Stomach smooth muscle (tissue), 2 donors: ENCODE measurements at regions not wholly inside any gene's neighbourhood (a gene's known extent, or its start where the extent isn't known, plus 50 kb on each side); places are given as distances from the start of the nearest gene placed in this dataset.

Source experiments
- H3K27ac ChIP-seq: one replicate; pipeline ENCODE4 v1.7.0; 2013; ENCODE audit warnings: mild to moderate bottlenecking, low read length, inconsistent platforms
- H3K27me3 ChIP-seq, 2 donors: one replicate each; pipeline ENCODE4 v1.7.0; 2013; ENCODE audit warnings: low read length in 2 of 2; ENCODE audit not compliant: insufficient read depth in 2 of 2, control insufficient read depth in 1 of 2
- H3K36me3 ChIP-seq, 2 donors: one replicate each; pipeline ENCODE4 v1.7.0; 2013; ENCODE audit warnings: low read length in 2 of 2; ENCODE audit not compliant: control insufficient read depth in 2 of 2, insufficient read depth in 2 of 2
- H3K4me1 ChIP-seq: one replicate; pipeline ENCODE4 v1.7.0; 2013; ENCODE audit warnings: low read length; ENCODE audit not compliant: control insufficient read depth, insufficient read depth
- H3K4me3 ChIP-seq, 2 donors: one replicate each; pipeline ENCODE4 v1.7.0; 2013; ENCODE audit warnings: low read length in 2 of 2
- H3K9ac ChIP-seq, 2 donors: one replicate each; pipeline ENCODE4 v1.7.0; 2013; ENCODE audit warnings: low read length in 2 of 2, mild to moderate bottlenecking in 1 of 2
- H3K9me3 ChIP-seq, 2 donors: one replicate each; pipeline ENCODE4 v1.7.0; 2013; ENCODE audit warnings: low read length in 2 of 2; ENCODE audit not compliant: control insufficient read depth in 2 of 2
- donor health status: healthy.
- donor health status: Pancreatic carcinoma.

DNA sequence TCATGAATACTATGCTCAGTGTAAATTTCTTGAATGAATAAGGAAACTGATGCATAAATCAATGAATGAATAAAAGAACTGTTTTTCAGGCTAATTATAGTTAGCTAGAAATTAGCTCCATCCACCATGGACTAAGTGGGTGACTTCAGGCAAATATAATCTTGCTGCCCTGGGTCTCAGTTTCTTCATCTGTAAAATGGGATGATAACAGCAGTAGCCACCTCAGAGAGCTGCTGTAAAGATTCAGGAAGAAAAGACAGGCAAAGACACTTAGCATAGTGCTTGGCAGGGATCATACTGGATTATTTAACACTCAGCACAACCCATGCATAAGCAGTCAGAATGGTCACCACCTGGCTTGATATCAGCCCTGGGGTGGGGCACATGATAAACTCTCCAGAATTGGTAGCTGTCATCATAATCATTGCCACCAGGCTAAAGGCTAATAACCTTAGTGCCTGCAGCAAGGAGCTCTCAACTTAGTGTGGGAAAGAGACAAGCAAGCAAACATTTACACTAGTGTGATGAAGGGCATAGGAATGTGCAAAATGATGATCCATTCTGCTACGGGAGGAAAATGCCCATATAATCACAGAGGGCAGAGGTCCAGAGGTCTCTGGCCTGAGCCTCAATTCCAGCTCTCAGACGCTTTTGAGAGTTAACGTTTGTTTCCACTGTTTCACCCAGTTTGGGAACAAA is 234.7 kb upstream of the TBX3 start:
- Histone ChIP-seq H3K27me3 (peaks cover 0 to 2% of the 10 kb centered on the region in 2 donors), H3K9ac (no peak overlapping the region), H3K27ac (no peak overlapping the region), H3K4me3 (no peak overlapping the region), H3K36me3 (no peaks in the 10 kb centered on the region), H3K4me1 (no peaks in the 10 kb centered on the region), H3K9me3 (peaks cover 0 to 7% of the 10 kb centered on the region in 2 donors)

DNA sequence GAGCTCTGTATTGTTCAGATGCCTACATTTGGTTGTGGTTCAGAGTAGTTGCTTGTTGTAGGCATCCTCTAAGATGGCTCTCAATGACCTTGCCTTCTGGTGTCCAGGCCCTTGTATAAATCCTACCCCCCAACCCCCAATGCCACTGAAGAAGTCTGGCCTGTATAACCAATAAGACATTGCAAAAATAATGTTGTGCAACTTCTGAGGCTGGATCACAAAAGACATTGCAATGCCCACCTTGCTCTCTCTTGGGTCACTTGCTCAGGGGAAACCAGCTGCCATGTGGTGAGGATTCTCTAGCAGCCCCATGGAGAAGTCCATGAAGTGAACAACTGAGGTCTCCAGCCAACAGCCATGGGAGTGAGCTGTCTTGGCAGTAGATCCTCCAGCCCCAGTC is 234.0 kb upstream of the TBX3 start:
- Histone ChIP-seq H3K36me3 (no peaks in the 10 kb centered on the region), H3K9ac (no peak overlapping the region), H3K4me1 (no peaks in the 10 kb centered on the region), H3K27ac (no peak overlapping the region), H3K9me3 (peaks cover 0 to 7% of the 10 kb centered on the region in 2 donors), H3K4me3 (no peak overlapping the region), H3K27me3 (peaks cover 0 to 2% of the 10 kb centered on the region in 2 donors)

DNA sequence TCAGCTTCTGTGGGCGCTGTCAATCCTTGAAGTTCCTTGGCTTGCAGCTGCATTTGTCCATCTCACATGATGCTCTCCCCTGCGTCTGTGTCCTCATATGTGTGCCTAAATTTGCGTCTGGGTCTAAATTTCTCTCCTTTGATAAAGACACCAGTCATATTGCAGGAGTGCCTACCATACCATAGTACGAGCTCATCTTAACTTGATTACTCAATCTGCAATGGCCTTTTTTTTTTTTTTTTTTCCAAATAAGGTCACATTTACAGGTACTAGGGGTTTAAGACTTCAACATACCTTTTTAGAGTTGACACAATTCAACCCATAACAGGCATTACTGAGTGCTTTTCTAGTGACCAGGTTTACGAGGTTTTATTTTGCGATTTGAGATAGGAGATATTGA is 233.3 kb upstream of the TBX3 start:
- Histone ChIP-seq H3K4me1 (no peaks in the 10 kb centered on the region), H3K27me3 (peaks cover 0 to 2% of the 10 kb centered on the region in 2 donors), H3K9me3 (peaks cover 0 to 7% of the 10 kb centered on the region in 2 donors), H3K27ac (no peak overlapping the region), H3K9ac (no peak overlapping the region), H3K4me3 (no peak overlapping the region), H3K36me3 (no peaks in the 10 kb centered on the region)

DNA sequence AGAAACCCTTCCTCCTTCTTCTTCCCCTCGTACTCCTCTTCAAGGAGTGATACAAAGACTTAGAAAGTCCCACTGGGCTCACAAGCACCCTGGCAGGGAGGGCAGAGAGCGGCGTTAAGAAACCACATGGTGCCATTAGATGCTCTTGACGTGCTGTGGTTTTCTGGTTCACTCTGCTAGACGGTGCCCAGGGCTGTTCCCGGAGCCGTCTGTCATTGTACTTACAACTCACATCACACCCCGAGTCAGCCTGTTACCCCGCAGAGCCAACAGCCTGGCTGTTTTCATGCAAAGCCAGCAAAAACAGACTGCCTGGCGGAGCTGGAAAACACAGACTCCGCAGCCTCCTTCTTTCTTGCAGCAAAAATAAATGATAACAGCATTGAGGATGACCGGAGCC is 232.6 kb upstream of the TBX3 start:
- no peak overlapping the region for H3K9ac ChIP-seq
- H3K36me3 ChIP-seq, result no peaks in the 10 kb centered on the region
- peaks cover 0 to 2% of the 10 kb centered on the region in 2 donors for H3K27me3 ChIP-seq
- H3K4me3 ChIP-seq, result no peak overlapping the region
- H3K9me3 ChIP-seq, result peaks cover 0 to 7% of the 10 kb centered on the region in 2 donors
- no peaks in the 10 kb centered on the region for H3K4me1 ChIP-seq
- H3K27ac ChIP-seq, result no peak overlapping the region

DNA sequence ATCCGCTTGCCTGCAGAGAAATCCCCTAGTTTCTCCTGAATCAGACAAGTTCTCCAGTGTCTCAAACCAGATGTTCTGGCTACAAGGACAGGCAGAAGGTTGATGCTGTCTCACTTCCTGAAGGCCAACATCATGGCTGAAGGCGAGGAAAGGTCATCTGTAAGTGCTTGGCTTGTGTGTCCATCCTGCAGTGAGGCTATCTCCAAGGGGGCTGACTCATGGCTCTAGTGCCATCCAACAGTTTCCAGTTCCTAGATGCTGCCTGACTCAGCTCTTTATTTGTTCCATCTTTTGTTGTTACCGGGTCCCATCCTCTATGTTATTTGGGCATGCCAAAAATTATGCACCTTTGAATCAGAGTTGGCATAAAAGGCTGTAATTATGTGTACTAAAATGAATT is 232.1 kb upstream of the TBX3 start:
- H3K27ac ChIP-seq, result no peak overlapping the region
- peaks cover 0 to 7% of the 10 kb centered on the region in 2 donors for H3K9me3 ChIP-seq
- H3K9ac ChIP-seq, result no peak overlapping the region
- H3K27me3 ChIP-seq, result peaks cover 0 to 2% of the 10 kb centered on the region in 2 donors
- H3K4me1 ChIP-seq, result no peaks in the 10 kb centered on the region
- H3K36me3 ChIP-seq, result no peaks in the 10 kb centered on the region
- H3K4me3 ChIP-seq, result no peak overlapping the region

DNA sequence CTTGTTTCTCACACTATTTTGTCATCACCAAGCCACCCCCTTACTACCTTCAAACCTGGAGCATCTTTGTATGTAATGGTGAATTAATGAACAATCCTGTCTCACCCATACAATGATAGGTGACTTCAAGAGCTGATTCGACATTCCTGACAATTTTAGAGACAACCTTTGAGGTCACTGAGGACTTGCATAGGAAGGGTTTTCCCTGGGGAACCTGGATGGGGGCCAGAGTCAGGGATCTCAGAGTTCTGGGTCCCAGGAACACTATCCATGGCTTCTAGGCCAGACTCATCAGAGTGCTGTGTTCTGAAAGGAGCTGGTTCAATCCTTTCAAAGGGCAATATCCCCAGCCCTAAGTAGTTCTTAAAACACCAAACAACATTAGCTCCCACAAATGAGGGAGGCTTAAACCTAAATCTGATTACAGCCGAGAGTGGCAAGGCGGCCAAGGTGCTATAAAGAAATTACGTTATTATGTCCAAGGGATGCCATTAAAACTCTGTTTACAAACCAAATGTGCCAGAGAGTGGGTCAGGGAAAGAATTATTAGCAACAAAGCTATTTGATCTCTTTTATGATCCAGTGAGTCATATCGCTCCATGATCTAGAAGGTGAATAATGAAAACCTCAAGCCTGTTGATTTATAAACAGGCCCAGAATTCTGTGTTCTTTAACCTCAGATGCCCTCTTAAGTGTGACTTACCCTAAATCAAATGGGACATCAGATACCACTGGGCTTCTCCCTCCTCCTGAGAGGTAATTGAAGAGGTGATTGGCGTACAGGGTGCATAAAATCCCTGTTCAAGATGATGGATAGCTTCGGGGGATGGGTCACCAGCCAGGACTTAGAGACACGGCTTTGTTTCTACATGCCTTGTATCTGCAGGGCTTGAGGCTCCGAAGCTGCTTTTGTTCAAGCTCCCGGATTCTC is 230.2 kb upstream of the TBX3 start:
- H3K9ac ChIP-seq, result no peak overlapping the region
- no peaks in the 10 kb centered on the region for H3K36me3 ChIP-seq
- H3K4me1 ChIP-seq, result no peaks in the 10 kb centered on the region
- H3K27ac ChIP-seq, result no peak overlapping the region
- peaks cover 0 to 7% of the 10 kb centered on the region in 2 donors for H3K9me3 ChIP-seq
- H3K27me3 ChIP-seq, result peaks cover 0 to 2% of the 10 kb centered on the region in 2 donors
- H3K4me3 ChIP-seq, result no peak overlapping the region

DNA sequence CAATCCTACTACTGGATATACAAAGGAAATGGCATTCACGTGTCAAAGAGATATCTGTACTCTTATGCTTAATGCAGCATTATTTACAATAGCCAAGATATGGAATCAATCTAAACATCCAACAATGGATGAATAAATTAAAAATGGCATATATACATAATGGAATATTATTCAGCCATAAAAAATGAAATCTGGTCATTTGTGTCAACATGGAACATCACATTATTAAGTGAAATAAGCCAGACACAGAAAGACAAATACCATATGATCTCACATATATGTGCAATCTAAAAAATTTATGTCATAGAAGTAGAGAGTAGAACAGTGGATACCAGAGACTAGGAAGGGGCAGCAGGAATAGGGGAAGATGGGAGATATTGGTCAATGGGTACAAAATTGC is 228.8 kb upstream of the TBX3 start:
- H3K27ac ChIP-seq, result no peak overlapping the region
- no peak overlapping the region for H3K9ac ChIP-seq
- peaks cover 0 to under 1% of the 10 kb centered on the region in 2 donors for H3K9me3 ChIP-seq
- peaks cover 0 to 2% of the 10 kb centered on the region in 2 donors for H3K27me3 ChIP-seq
- no peak overlapping the region for H3K4me3 ChIP-seq
- H3K4me1 ChIP-seq, result no peaks in the 10 kb centered on the region
- no peaks in the 10 kb centered on the region for H3K36me3 ChIP-seq

DNA sequence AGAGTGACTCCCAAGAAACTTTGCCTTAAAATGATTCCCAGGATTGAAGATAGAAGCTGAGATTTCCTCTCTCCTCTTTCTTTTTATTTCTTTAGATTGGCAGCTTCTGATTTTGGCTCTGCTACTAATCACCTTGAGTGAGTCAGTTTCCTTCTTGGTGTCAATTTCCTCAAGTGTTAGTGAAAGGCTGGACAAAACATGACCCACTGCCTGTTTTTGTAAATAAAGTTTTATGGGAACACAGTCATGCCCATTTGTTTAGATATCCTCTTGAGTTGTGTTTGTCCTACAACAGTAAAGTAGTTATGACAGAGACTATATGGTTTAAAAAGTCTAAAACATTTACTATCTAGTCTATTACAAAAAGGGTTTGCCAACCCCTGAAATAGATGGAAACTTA is 227.2 kb upstream of the TBX3 start:
- Histone ChIP-seq H3K27me3 (peaks cover 0 to 2% of the 10 kb centered on the region in 2 donors), H3K4me1 (no peaks in the 10 kb centered on the region), H3K9ac (no peak overlapping the region), H3K36me3 (no peaks in the 10 kb centered on the region), H3K27ac (no peak overlapping the region), H3K9me3 (peaks cover 0 to 3% of the 10 kb centered on the region in 2 donors), H3K4me3 (no peak overlapping the region)

DNA sequence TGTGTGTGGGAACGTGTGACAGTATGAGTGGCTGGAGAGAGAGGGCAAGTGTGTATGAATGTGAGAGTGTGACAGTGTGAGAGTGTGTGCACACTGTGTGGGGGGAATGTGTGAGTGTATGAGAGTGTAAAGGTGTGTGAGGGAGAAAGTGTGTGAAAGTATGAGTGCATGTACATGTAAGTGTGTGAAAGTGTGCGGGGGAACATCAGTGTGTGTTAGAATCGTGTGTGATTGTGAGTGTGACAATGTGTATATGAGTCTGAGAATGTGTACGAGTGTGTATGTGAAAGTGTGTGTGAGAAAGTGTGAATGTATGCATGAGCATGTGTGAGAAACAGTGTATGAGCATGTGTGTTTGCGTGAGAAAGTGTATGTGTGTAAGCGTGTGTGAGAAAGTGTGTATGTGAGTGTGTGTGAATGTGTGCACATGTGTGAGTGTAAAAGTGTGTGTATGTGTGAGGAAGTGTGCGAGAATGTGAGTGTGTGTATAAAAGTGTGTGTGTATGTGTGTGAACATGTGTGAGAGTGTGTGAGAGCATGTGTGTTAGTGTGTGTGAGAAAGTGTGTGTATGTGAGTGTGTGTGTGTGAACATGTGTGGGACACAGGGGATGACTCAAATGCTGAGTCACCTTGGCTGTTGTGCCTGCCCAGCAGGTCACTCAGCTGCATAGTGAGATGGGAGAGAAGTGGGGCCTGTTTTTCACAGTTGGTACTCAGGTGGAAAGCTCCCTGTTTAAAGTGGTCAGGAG is 220.5 kb upstream of the TBX3 start:
- H3K36me3 ChIP-seq, result no peaks in the 10 kb centered on the region
- no peak overlapping the region for H3K4me3 ChIP-seq
- no peaks in the 10 kb centered on the region for H3K4me1 ChIP-seq
- H3K27ac ChIP-seq, result no peak overlapping the region
- peaks cover 0 to 4% of the 10 kb centered on the region in 2 donors for H3K27me3 ChIP-seq
- peaks cover 0 to 7% of the 10 kb centered on the region in 2 donors for H3K9me3 ChIP-seq
- no peak overlapping the region for H3K9ac ChIP-seq

DNA sequence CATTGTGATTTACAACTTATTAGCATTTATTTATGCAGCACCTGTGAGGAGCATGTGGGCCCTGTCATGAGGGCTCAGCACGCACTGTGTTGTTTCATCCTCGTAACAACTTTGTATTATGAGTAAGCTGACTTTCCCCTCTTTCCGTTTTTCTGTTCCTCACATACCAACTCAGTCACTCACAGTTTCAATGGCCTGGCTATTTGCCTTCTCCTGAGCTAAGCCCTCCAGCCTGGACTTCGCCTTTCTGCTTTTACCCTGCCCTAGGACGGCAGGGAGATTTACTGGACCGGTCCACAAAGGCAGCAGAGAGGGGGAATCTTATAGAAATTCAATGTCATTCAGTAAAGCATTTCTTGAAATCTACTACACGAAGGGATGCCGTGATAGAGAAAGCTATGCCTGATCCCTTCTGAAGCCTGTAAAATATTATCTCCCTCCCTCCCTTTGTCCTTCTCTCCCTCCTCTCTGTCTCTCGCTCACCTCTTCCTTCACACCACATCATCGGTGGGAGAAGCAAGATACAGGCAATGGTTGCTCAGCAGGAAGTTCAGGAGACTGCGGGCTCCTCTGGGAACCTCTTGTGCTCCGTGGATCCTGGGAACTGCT is 219.2 kb upstream of the TBX3 start:
- Histone ChIP-seq H3K9ac (no peak overlapping the region), H3K27ac (no peak overlapping the region), H3K4me1 (no peaks in the 10 kb centered on the region), H3K4me3 (no peak overlapping the region), H3K36me3 (no peaks in the 10 kb centered on the region), H3K9me3 (peaks cover 0 to 7% of the 10 kb centered on the region in 2 donors), H3K27me3 (peaks cover 0 to 4% of the 10 kb centered on the region in 2 donors)
